Large intestine (tissue), 3 donors: ENCODE measurements at regions not wholly inside any gene's neighbourhood (a gene's known extent, or its start where the extent isn't known, plus 50 kb on each side); places are given as distances from the start of the nearest gene placed in this dataset.
"Not testable (repeated sequence)": the region's sequence is repeated elsewhere in the genome, so short reads cannot be mapped to it uniquely, and the experiment has no call there.

Source experiments
- DNase-seq, 2 donors: peaks; one replicate each; pipeline versions ENCODE4 v3.0.0 to v3.0.0-alpha.2; 2013
- H3K27ac ChIP-seq: one replicate; pipeline ENCODE4 v1.5.1; 2013; ENCODE audit warnings: low read length
- H3K27me3 ChIP-seq: 2 replicates; pipeline ENCODE4 v1.6.1; 2013; ENCODE audit warnings: low read length; ENCODE audit not compliant: control insufficient read depth, insufficient read depth
- H3K36me3 ChIP-seq: 2 replicates; pipeline ENCODE4 v1.6.1; 2013; ENCODE audit warnings: low read length; ENCODE audit not compliant: control insufficient read depth, insufficient read depth
- H3K4me1 ChIP-seq: one replicate; pipeline ENCODE4 v1.6.1; 2013; ENCODE audit warnings: low read length; ENCODE audit not compliant: control insufficient read depth, insufficient read depth
- H3K4me3 ChIP-seq: one replicate; pipeline ENCODE4 v1.5.1; 2013; ENCODE audit warnings: low read length
- H3K9me3 ChIP-seq: one replicate; pipeline ENCODE4 v1.6.1; 2013; ENCODE audit warnings: mild to moderate bottlenecking, low read depth, low read length, moderate library complexity; ENCODE audit not compliant: control insufficient read depth
- WGBS: methylation state at CpG from one replicate; pipeline ENCODE4 v1.1.5; 2013; ENCODE audit warnings: low lambda C conversion rate; ENCODE audit not compliant: insufficient coverage; 5-methylcytosine and 5-hydroxymethylcytosine counted together

DNA sequence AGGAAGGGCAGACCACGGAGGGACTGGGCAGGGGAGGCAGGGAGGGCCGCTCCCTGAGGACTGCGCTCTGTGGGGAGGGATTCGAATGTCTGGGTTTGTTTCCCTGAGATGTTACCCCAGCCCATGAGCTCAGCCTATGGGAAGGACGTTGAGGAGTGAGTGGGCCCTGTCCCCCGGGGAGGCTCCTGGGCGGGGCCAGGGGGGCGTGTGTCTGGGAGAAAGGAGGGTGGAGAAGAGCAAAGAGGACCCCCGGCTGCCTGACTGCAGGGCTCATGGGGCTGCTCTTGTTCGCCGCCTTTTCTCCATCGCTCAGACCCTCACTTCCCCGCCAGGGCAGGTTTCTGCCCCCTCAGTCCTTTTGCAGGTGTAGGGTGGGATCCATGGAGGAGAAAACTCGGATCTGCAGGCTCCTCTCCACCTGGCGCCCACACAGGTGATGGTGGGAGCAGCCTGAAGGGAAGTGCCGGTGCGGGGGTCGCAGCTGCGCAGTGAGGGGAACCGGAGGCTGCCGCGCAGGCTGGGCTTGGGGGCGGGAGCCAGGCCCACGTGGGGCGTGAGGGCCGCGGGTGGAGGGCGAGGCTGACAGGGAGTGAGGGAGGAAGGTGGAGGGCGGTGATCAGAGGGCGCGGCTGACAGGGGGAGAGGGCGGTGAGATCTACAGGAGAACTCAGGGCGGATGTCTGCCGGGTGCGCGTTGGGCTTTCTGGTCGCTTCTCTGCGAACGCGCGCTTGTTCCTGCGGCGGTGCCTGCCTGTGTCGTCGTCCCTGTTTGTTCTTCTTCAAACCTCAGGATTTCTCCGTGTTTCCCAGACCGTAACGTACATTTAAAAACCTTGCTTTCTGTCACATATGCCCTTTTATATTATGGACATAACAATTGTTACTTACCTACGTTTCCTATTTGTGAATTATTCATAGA lies 198.2 kb upstream of the NPAP1 start:
- H3K27ac ChIP-seq, H3K27me3 ChIP-seq, H3K4me1 ChIP-seq, H3K4me3 ChIP-seq, H3K9me3 ChIP-seq, H3K36me3 ChIP-seq: not testable (repeated sequence)
- peak in 1 of 2 donors; percentile 22 for DNase-seq
- WGBS = no CpG with 5 or more reads among the region's 49 CpGs

- H3K36me3 ChIP-seq, H3K27ac ChIP-seq, H3K4me3 ChIP-seq, H3K4me1 ChIP-seq, H3K27me3 ChIP-seq, H3K9me3 ChIP-seq: not testable (repeated sequence)
- DNase-seq = peak in 1 of 2 donors; percentile 1
- WGBS = no CpG with 5 or more reads among the region's 14 CpGs
Measured at GRCh38 chr15:24485885-24486567, 189.5 kb upstream of the NPAP1 start.

- H3K36me3 ChIP-seq, H3K9me3 ChIP-seq, H3K4me3 ChIP-seq, H3K27me3 ChIP-seq, H3K4me1 ChIP-seq, H3K27ac ChIP-seq: not testable (repeated sequence)
- no CpG with 5 or more reads among the region's 8 CpGs for WGBS
- peak in 1 of 2 donors; percentile 16 for DNase-seq
Measured at GRCh38 chr15:24488164-24488907, 187.2 kb upstream of the NPAP1 start.

DNA sequence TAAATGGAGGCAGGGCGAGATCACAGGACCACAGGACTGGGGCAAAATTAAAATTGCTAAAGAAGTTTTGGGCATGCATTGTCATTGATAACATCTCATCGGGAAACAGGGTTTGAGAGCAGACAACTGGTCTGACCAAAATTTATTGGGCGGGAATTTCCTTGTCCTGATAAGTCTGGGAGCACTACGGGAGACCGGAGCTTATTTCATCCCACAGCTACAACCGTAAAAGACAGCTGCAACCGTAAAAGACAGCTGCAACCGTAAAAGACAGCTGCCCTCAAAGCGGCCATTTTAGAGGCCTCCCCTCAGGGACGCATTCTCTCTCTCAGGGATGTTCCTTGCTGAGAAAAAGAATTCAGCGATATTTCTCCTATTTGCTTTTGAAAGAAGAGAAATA lies 170.4 kb upstream of the NPAP1 start:
- H3K27ac ChIP-seq, H3K36me3 ChIP-seq, H3K4me1 ChIP-seq, H3K9me3 ChIP-seq, H3K27me3 ChIP-seq, H3K4me3 ChIP-seq, DNase-seq: not testable (repeated sequence)
- WGBS = no CpG with 5 or more reads among the region's 11 CpGs

DNA sequence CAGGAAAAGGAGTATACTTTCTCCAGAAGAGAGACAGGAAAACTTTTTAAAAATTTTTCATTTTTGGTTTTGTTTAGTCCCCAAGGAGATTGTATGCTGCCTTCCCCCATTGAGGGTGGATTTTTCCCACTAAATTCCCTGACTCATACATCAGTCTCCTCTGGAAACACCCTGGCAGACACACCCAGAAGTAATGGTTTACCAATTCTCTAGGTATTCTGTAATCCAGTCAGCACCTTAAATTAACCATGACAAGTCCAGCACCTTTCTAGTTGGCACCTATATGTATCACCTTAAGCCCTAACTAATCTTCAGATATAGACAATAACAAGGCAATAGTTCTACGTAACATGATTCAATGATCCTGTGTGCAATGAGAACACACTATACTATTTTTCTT lies 165.9 kb upstream of the NPAP1 start:
- H3K36me3 ChIP-seq, H3K4me1 ChIP-seq, H3K27ac ChIP-seq, H3K9me3 ChIP-seq, H3K4me3 ChIP-seq, H3K27me3 ChIP-seq, DNase-seq: not testable (repeated sequence)
- WGBS = 100% methylated on average over 1 of the region's 1 CpG

DNA sequence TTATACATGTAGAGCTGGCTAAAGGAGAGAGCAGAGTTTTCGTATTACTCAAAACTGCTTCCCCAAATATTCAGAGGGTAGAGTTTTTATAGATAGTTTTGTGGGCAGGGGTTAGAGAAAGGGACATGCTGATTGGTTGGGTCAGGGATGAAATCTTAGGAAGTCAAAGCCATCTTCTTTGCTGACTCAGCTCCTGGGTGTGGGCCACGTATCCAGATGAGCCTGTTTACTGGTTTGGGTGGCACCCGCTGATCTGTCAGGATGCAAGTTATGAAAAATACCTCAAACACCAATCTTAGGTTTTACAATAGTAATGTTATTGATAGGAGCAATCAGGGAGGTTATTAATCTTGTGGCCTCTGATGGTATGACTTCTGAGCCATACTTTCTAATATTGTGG lies 164.0 kb upstream of the NPAP1 start:
- DNase-seq, H3K9me3 ChIP-seq, H3K27ac ChIP-seq, H3K4me3 ChIP-seq, H3K36me3 ChIP-seq, H3K27me3 ChIP-seq, H3K4me1 ChIP-seq: not testable (repeated sequence)
- no CpG with 5 or more reads among the region's 3 CpGs for WGBS

DNA sequence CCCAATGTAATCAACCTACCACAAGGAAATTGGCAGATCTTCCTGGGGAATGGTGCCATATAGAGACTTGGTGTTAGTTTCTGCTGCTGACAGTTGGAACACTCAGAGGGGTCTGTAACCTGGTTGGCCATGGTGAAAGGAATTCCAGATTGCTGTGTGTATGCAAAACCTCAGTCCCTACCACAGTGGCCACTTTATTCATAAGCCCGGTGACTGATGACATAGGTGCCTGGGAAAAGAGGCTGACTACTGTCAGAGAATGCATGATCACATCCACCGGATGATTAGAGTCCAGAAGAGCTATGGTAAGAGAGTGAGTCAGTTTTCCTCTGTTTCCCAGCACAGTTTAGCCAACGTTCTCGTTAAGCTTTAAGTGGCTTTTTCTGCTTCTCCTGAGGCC lies 156.8 kb upstream of the NPAP1 start:
- H3K4me3 ChIP-seq, H3K27ac ChIP-seq, H3K9me3 ChIP-seq, H3K4me1 ChIP-seq, H3K36me3 ChIP-seq, H3K27me3 ChIP-seq, DNase-seq: not testable (repeated sequence)
- no CpG with 5 or more reads among the region's 4 CpGs for WGBS

GRCh38 chr15:24531235-24531634 lies 144.3 kb upstream of the NPAP1 start:
- H3K27me3 ChIP-seq, H3K36me3 ChIP-seq, H3K4me3 ChIP-seq, DNase-seq, H3K9me3 ChIP-seq, H3K27ac ChIP-seq, H3K4me1 ChIP-seq: not testable (repeated sequence)
- WGBS = no CpG with 5 or more reads among the region's 3 CpGs

DNA sequence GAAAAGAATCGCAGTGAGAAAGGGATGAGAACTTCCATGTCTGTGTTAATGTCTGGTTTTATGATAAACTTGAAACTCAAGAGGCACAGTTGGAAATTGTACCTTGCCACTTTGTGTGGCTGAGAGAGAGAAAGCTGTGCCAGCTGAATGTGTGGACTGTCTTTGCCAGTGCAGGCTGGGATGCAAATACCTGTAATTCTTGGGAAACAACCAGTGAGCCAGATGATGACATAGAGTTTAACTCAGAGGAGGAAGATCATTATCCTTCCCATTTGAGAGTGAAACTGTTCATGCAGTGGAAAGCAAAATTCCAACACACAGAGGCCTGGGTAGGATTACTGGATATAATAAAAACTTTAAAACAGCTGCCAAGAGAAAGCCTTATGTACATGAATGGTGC lies 141.5 kb upstream of the NPAP1 start:
- not testable (repeated sequence) for DNase-seq, H3K4me3 ChIP-seq, H3K9me3 ChIP-seq, H3K27ac ChIP-seq, H3K27me3 ChIP-seq, H3K4me1 ChIP-seq, H3K36me3 ChIP-seq
- WGBS = no CpG with 5 or more reads among the region's 1 CpG

- H3K4me1 ChIP-seq, H3K36me3 ChIP-seq, DNase-seq, H3K4me3 ChIP-seq, H3K27me3 ChIP-seq, H3K9me3 ChIP-seq, H3K27ac ChIP-seq: not testable (repeated sequence)
- WGBS = no CpG with 5 or more reads among the region's 5 CpGs
Measured at GRCh38 chr15:24557281-24557680, 118.3 kb upstream of the NPAP1 start.
